HG03175 (cell line): ENCODE measurements at regions not wholly inside any gene's neighbourhood (a gene's known extent, or its start where the extent isn't known, plus 50 kb on each side); places are given as distances from the start of the nearest gene placed in this dataset.

ENCODE experiments used
- ATAC-seq: cut with Tn5 transposase; IDR thresholded peaks from one replicate; pipeline ENCODE4 v1.9.1; 2021; ENCODE audit warnings: mild to moderate bottlenecking, moderate library complexity; ENCODE audit not compliant: unreplicated experiment

DNA sequence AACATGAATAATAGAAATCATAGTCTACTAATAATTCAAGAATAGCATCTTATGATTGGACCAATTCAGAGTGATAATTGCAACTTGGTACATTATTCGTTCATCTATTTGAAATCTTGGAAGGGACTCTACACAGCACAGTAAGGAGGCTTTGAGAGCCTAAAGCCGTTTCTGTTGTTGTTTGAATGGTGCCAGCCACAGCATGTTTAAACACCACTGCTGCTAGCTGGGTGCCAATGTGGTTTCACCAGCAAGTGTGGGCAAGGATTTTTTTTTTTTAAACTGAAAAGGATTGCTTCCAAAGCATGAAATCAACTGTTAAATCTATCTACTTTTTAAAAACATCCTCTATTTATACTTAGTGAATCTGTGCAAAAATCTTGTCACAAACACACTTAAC, 253.9 kb upstream of the MAP3K1 start:
- no peak for ATAC-seq

DNA sequence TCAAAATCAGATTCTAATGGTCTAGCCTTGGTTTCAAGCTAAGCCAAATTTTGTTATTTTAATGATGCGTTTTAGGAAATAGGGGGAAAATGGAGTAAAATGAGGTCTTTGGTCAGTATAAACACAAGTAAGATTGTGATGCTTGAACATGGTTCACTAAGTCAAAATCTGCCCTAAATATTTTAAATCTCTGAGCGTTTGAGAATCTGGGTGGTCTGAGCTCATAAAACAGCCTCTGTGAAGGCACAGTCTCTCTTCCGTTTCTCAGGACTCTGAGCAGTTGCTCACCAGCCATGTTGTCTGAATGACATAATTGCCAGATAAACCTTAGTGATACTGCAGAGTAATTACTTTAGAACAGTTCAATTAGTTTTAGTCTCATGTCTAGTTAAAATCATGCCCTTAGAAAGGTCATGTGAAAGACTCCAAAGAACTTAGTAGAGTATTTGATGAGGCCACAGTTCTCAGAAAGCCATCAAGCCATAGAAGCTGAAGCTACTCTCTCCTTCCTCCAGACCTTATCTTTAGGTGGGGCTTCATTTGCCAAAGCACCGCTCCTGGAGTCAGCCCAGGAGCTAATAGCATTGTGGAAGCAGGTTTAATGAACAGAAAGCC, 257.1 kb upstream of the MAP3K1 start:
- no peak for ATAC-seq

DNA sequence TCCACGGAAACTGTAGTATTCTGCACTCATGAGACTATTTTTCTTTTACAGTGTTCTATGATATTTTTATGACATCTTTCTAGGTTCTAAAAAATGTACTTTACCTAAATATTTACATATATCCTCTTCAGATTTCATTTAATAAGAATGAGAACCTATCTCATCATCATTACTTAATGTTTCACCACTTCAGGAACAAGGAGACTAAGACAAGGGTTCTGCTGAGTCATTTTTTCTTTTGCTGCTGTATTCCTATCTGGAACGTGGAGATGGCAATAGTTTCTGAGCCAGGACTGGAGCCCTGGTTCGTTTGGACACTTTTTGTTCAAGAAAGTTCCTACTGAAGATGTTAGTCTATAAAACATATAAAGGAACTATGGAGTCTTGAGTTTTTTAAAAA, 258.2 kb upstream of the MAP3K1 start:
- ATAC-seq = no peak

DNA sequence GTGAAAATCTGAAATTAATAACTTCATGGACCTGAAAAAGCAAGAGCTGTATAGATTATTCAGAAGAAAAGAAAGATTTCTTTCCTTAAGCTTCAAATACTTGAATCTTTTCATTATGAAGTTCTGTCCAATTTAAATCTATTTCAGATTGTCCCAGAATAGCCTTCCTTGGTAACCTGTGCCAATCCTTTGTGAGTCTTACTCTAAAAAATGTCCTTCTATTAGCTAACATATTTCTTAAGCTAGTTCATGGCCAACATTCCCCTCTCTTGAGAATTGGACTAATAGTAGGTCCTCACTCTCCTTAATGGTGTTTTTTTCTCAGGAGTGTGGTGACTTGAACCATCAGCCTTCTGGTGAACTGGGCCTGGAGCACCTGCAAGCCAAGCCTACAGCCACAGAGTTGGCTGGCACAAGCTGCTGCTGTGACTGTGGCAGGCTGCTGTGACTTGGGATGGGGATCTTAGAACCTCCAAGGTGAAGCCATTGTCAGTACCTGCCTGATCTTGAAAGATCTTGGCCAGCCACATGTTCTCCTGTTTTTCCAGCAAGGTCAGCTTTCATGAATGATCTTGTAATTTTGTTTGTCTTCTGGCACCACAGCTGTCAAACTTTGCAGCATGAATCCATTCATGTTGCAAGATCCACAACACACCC, 262.6 kb upstream of the MAP3K1 start:
- ATAC-seq = no peak

DNA sequence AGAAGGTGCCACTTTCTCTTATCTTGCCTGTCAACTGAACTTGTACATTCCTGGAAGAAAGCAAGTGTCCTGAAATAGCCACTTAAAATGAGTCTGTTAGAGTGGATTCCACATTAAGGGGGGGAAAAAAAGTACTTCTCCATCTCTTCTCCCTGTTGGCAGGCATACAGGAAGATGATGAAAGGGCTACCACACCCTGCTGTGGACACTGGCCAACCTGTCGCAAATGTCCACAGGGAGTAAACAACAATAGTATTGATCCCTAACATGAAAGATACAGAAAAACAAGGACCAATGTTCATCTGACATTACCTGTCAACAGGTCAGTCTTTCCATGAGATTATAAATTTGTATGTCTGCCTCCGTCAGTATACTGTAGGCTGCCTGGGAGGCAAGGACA, 265.1 kb upstream of the MAP3K1 start:
- ATAC-seq = no peak

DNA sequence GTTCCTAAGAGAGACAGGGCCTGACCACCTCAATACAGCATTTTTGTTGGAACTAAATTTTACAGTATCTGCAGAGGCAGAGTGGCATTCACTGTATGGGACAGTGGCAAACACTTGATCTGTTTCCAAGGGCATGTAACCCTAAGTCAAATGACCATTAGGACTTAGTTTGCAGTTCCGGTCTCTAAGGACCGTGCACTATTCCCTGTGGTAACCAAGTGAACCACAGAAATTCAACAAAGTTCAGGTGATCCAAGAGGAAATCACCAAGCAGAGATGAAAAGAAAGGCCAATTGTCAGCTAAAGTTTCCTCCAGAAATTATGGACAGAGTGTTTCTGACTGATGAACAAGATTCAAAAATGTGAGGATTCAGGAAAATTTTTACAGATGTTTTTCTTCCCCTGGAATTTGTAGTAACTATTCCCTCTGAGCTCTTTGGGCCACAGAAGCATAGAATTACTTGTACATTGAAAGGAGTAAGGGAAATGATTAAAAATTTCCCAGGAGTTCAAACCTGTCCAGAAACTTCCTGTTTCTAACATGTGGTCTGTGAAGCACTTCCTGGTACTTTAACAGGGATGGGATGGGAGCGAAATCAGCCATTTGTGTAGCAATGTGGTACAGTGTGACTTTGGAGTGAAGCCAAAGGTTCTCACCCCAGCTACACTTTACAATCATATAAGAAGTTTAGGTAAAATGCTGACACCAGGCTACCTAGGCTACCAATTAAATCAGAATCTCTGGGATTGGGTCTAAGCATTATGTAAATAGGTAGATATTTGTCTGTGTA, 266.1 kb upstream of the MAP3K1 start:
- no peak for ATAC-seq

DNA sequence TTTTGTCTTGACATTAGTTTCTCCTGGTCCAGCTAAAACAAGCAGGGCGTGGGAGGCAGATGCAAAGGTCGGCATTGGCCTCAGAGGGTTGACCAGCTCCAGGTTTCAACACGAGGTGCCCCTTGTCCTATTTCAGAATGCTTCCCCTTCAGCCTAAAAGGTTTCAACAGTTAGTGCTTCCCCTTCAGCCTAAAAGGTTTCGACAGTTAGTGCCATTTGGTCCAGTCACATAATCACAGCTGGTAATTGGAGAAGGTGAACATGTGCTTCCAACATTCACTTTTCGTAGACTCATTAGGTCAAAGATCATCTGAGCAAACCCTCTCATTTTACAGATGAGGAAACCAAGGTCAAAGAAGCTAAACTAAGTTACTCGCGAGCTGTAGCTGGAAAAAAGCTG, 270.3 kb upstream of the MAP3K1 start:
- ATAC-seq = no peak

DNA sequence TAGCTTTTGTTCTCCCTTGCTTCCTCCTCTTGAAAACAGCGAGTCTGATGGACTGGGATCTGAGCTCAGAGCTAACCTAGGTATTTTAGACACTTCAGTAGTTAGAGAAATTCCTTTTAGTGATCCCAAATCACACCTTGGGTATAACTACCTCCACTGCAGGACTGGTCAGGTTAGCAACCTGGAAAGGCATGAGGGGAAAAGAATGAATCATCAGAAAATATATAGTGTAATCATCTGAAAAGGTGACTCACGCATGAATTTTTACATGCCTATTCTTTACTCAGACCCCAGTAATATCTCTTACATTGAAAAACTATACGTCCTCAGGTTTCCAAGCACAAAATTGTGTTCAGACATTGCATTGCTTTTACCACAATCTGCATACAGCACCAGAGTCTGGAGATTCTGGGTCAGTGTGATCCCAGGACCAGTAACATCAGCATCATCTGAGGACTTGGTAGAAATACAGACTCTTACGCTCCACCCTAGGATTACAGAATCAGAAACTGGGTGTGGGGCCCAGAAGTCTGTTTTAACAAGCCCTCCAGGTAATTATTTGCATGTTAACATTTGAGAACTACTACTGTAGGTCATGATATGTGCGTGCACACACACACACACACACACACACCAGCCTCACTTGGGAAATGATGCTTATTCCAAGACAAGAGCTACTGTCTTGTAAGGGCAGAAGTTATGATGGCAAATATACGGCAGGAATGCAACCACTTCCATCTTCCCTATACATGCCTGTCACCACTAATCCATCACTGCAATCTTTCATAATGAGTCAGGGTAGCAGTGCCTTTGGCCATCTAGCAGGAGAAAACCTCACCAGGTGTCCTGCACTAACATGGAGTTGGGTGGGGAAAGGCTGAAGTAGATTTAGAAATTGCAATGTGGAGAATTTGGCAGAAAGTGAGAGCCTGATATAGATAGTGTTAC, 271.6 kb upstream of the MAP3K1 start:
- ATAC-seq = no peak

DNA sequence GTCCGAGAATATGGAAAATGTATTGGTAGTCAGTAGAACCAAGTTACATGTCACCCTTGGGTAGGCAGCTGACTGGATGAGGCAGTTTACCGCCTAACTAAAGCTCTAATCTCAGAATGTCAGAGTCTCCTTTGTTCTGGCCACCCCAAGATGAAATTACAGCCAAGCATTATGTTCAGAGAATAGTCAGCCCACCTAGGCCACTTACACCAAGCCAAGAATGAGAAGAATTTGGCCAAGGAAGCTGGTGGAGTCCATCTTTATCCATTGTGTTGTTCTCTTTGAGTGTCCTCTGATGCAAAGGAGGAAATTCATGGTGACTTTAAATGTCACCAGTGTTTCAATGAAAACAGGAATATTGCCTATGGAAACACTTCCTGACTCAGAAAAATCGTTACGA, 275.1 kb upstream of the MAP3K1 start:
- no peak for ATAC-seq

DNA sequence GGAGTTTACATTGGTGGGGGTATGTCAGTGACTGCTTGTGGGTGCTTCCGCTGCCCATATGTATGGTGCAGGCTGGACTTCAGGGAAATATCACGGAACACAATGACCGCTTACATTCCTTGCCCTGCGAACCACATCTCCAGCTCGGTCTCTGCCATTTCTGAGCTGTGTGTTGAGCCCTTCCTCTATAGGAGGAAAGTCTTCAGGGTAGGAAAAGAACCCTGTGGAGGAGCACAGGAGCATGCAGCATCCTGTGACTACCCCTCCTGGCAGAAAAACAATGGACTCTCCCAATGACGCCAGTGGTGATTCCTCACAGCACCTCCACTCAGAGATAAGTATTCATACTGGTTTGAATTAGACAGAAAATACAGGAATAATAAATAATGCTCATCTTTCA, 276.8 kb upstream of the MAP3K1 start:
- ATAC-seq = no peak

DNA sequence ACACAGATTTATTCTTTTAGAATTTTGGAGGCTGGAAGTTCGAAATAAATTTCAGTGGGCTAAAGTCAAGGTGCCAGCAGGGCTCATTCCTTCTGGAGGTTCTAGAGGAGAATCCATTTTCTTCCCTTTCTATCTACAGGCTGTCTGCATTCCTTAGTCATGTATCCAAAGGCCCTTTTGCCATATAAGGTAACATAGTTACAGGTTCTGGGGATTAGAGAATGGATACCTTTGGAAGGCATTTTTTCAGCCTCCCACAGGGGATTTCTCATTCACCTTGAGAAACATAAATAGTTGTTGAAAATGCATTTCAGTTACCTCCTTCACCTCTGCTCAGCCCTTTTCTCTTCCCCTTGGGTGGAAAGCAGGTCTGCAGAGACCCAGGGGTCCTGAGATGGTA, 280.0 kb upstream of the MAP3K1 start:
- no peak for ATAC-seq

DNA sequence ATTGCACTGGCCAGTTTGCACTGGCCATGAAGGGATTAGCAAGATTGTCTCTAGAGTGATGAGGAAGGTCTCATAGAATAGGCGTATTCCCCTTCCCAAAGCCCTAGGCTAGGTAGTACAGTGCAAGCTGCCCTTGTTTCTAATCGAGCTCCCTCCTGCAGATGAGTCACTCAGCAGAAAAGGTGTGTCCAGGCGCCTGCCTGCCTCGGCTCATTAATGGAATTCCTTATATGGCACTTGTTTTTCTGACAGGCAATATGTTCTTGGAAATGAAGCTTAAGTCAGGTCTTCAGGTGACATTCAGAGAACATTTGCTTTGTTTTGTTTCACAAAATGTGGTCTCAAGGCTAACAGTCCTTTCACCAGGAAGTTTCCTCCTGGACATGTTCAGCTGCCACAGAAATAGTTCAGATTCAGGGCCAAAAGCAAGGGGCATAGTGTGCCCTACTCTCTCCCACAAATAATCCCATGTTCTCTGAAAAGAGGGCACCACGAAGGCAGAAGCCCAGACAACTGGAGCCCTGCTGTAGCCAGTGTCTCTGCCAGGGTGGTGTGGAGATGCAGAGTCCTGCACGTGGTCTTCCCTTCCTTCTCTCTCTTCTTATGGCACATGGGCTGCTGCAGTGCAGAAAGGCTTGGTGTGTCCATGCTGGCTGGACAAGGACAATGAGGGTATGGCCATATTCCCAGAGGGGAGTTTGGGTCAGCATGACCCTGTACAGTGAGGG, 281.1 kb upstream of the MAP3K1 start:
- ATAC-seq = no peak

DNA sequence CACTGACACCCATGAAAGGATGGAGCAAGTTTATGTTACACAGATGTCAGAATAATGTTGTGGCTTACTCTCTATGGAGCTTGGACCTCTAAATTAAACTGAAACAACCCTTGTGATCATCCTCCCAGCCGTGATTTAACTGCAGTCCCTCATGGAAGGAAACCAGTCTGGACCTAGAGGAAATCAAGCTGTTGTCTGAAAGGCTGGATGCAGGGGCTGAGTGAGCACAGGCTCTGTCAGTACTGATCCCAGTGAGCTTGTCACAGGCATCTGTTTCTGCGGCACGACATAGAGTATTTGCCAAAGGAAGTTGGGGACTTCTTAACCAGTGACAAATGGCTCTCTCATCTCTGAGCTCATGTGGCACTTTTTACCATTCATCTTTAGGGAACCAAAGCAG, 282.9 kb upstream of the MAP3K1 start:
- ATAC-seq = no peak

DNA sequence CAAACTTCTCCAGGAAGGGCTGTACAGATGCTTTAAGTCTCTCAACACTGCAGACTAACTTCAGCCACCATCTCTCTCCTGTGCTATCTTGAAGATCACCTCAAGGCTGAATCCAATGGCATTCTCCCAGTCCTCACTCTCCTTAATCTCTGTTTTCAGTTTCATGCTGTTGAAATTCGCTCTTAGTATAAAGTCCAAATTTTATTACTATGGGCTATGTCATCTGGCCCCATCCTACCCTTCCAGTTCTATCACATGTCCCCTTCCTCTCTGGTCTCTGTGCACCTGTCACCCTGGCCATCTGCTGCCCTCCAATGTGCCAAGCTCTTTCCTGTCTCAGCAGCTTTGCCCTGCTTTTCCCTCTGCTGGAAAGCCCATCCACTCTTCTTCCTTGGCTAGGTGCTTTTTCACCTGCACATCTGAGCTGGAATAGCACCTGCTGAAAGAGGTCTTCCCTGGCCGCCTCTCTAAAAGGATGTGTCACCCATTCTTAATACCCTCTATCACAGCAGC, 284.7 kb upstream of the MAP3K1 start:
- no peak for ATAC-seq

DNA sequence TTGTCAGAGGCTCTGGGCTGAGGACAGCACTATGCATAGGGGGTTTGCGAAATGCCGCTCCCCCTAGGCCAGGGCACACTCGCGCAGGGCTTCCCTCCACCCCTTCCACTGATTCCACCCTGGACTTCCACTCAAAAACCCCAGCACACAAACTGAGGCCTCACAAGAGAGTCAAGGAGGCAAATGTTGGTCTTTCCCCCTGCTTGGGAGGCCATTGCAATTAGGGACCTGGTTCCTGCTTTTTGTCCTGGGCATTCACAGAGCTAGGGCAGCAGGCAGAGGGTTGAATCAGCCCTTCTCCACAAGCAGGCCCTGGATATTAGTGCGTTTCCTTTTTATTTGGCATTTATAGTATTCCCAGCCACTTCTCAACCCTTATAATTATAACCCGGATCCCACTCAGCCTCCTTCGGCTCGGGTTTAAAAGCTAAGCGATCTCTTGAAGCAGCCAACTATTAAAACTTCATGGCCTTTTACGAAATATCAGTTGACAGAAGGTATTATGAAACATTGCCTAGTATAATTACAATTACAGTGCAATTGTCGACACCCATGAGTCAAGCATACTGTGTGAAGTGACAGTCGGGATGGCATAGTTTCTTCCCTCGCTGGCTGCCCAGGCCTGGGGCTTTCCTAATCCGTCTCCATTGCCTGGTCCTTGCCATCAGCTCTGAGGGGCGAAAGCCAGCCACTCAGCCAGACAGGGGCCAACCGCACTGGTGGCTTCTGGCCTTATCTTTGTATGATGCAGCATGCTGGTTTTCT, 285.5 kb upstream of the MAP3K1 start:
- ATAC-seq = no peak

DNA sequence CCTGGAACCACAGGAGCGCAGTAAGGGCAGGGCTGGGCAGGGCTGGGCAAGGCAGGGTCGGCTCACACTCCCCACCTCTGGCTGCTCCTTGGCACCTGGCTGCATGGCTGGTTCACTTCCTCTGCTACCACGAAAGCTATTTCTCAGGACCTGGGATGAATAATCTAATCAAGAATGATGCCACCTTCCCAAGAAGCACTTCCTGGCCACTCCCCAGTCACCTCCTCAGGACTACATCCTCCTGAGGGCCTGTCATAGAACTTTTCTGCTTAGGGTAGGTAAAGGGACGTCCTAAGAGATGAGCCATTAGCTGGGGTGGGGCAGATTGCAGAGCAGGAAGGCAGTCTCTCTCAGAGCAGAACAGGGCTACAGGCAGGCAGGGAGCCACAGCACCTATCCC, 288.2 kb upstream of the MAP3K1 start:
- ATAC-seq = no peak

DNA sequence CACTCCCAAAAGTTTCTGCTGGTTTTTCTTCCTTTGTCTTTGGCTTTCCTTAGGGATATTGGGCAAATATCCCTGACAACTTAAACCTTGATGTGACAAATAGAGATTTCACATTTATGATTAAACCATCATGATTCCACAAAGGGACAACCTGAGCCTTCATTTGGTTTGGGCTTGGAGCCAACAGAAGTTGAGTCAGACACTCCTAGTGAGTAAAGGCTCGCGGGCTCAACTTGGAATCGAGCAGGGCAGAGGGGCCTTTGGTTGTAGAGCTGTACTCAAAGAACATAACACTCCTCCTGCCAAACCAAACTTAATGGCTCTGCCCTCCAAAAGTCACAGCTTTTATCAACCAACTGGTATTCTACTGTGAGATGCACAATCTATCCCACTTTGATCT, 290.2 kb upstream of the MAP3K1 start:
- no peak for ATAC-seq

DNA sequence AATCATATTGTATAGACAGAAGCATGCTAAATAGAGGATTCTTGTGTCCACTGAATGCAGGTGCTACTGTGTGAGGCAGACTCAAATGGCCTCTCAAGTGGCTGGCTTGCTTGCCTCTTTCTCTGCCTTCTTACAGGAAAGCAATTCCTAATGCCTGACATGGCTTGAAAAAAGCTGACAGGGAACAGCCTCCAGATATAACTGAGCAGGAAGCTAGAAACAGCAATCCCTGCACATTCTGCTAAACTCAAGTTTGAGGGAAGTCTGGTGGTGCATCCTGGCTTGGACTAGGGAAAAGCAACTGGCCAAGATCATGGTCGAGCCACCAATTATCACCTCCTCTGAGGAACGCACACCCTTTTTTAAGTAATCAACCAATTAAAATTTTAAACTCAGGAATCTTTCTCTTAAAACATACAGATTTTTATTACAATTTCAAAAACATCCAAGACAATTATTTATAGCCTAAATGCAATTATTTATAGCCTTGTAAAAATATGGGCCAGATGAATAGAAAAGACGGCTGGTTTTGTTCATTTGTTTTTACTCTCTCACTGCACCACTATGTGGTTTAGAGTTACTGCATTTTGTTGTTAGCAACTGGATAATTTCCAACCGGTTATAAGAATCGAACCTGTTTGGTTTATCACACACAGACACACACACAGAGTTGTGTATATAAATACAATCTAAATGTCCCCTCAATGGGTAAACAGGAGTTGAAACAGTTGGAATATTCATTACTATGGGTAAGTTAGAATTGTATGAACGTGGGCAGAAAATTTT, 290.9 kb upstream of the ANKRD55 start:
- ATAC-seq = no peak

DNA sequence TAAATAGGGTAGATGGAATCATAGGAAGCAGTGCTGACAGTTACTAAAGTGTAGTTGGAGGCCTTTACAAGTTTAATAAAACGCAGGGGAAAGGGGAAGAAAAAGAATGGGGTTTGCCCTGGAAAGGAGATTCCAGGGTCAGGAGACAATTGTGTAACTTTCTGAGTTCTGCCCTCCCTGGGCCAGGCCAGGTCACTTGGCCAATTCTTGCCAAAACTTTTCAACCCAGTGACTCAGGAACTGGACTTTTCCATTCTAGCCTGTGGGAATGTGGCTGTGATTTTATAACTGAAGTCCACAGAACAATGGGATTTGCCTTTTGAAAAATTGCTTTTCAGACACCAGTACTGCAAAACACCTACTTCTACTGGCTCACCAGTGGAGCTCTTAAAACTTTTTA, 289.8 kb upstream of the ANKRD55 start:
- ATAC-seq = no peak
